Smooth muscle cell (in vitro differentiated cells): ENCODE measurements at regions not wholly inside any gene's neighbourhood (a gene's known extent, or its start where the extent isn't known, plus 50 kb on each side); places are given as distances from the start of the nearest gene placed in this dataset.

Source experiments
- DNase-seq: peaks from one replicate; lab custom pipeline; 2025; ENCODE audit not compliant: unreplicated experiment; lab: John Stamatoyannopoulos, UW
- H2AFZ ChIP-seq: fragments of 200-600 bp; sonication (generic); 2 replicates; pipeline ENCODE4 v1.6.0; 2016; ENCODE audit warnings: antibody characterized with exemption, low read depth, mild to moderate bottlenecking
- H3F3A ChIP-seq: fragments of 200-600 bp; sonication (generic); 2 replicates; pipeline ENCODE4 v1.6.0; 2017; ENCODE audit warnings: antibody characterized with exemption, low read depth
- H3K27ac ChIP-seq: fragments of 200-600 bp; sonication (generic); 2 replicates; pipeline ENCODE4 v1.5.1; 2016; ENCODE audit warnings: low read depth, mild to moderate bottlenecking
- H3K27me3 ChIP-seq: fragments of 200-600 bp; sonication (generic); 2 replicates; pipeline ENCODE4 v1.6.1; 2016; ENCODE audit warnings: low read depth, mild to moderate bottlenecking
- H3K36me3 ChIP-seq: fragments of 200-600 bp; sonication (generic); 2 replicates; pipeline ENCODE4 v1.5.1; 2016; ENCODE audit warnings: low read depth
- H3K4me1 ChIP-seq: fragments of 200-600 bp; sonication (generic); 2 replicates; pipeline ENCODE4 v1.5.1; 2016; ENCODE audit warnings: low read depth
- H3K4me2 ChIP-seq: fragments of 200-600 bp; sonication (generic); 2 replicates; pipeline ENCODE4 v1.6.0; 2016; ENCODE audit warnings: mild to moderate bottlenecking
- H3K4me3 ChIP-seq: fragments of 200-600 bp; sonication (generic); 2 replicates; pipeline ENCODE4 v1.5.1; 2016; ENCODE audit warnings: mild to moderate bottlenecking
- H3K79me2 ChIP-seq: fragments of 200-600 bp; sonication (generic); 2 replicates; pipeline ENCODE4 v1.6.0; 2016; ENCODE audit warnings: low read depth, mild to moderate bottlenecking
- H3K9ac ChIP-seq: fragments of 200-600 bp; sonication (generic); 2 replicates; pipeline ENCODE4 v1.6.0; 2016; ENCODE audit warnings: low read depth
- H3K9me3 ChIP-seq: fragments of 200-600 bp; sonication (generic); replicated peaks from 2 replicates; pipeline ENCODE4 v1.5.1; 2016; ENCODE audit warnings: low read depth
- H4K20me1 ChIP-seq: fragments of 200-600 bp; sonication (generic); 2 replicates; pipeline ENCODE4 v1.6.0; 2016; ENCODE audit warnings: low read depth
- WGBS: methylation state at CpG from one replicate; pipeline ENCODE4 v1.1.7; 2016; ENCODE audit warnings: low lambda C conversion rate; 5-methylcytosine and 5-hydroxymethylcytosine counted together
- TF ChIP-seq, protein P1 (sequence below): fragments of 200-600 bp; sonication (generic); IDR thresholded peaks from 2 replicates; pipeline ENCODE4 v1.5.1; 2017; ENCODE audit warnings: borderline replicate concordance, mild to moderate bottlenecking, antibody characterized with exemption; ENCODE audit not compliant: insufficient read depth, poor library complexity, severe bottlenecking

DNA sequence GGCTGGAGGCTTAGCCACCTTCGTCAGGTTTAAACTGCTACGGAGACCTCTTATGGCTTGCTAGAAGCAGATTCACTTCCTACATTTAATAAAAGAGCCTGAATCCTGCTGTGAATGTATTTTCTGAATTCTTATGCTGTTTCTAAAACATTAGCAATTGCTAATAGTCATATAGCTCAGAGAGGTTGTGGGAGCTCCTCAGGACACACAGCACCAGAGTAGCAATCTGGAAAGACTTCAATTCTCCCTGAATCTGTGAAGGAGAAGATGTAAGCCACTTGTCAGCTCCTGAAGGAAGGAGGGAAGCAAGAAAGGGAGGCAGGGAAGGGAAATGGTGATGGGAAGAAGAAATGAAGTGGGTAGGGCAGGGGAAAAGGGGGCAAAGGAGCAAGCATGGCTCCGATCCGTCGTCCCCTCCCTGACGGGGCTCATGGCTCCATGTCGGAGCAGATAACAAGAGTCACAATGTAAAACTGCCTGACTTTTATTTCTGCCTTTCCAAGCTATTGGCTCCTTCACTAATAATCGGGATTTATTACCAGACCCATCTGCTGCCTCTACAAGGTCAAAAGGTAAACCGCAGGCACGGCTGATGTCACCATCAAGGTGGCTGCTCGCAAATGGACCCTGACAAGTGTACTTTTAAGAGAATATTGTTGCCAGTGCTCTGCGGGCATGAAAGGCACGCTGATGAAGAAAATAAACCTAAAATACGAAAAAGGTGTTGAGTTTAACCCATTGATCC, 656.0 kb upstream of the SALL3 start:
- TF ChIP-seq, protein P1, sequence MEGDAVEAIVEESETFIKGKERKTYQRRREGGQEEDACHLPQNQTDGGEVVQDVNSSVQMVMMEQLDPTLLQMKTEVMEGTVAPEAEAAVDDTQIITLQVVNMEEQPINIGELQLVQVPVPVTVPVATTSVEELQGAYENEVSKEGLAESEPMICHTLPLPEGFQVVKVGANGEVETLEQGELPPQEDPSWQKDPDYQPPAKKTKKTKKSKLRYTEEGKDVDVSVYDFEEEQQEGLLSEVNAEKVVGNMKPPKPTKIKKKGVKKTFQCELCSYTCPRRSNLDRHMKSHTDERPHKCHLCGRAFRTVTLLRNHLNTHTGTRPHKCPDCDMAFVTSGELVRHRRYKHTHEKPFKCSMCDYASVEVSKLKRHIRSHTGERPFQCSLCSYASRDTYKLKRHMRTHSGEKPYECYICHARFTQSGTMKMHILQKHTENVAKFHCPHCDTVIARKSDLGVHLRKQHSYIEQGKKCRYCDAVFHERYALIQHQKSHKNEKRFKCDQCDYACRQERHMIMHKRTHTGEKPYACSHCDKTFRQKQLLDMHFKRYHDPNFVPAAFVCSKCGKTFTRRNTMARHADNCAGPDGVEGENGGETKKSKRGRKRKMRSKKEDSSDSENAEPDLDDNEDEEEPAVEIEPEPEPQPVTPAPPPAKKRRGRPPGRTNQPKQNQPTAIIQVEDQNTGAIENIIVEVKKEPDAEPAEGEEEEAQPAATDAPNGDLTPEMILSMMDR: no peak
- Histone ChIP-seq H3F3A (no peaks in the 10 kb centered on the region), H3K36me3 (no peaks in the 10 kb centered on the region), H3K4me2 (no peak overlapping the region), H3K27me3 (no peaks in the 10 kb centered on the region), H4K20me1 (no peaks in the 10 kb centered on the region), H3K79me2 (no peaks in the 10 kb centered on the region), H3K9me3 (no peaks in the 10 kb centered on the region), H3K4me1 (no peaks in the 10 kb centered on the region), H3K9ac (no peak overlapping the region), H2AFZ (no peak overlapping the region), H3K4me3 (no peak overlapping the region), H3K27ac (no peak overlapping the region)
- WGBS: 88% methylated on average over 14 of the region's 14 CpGs
- DNase-seq: no peak

DNA sequence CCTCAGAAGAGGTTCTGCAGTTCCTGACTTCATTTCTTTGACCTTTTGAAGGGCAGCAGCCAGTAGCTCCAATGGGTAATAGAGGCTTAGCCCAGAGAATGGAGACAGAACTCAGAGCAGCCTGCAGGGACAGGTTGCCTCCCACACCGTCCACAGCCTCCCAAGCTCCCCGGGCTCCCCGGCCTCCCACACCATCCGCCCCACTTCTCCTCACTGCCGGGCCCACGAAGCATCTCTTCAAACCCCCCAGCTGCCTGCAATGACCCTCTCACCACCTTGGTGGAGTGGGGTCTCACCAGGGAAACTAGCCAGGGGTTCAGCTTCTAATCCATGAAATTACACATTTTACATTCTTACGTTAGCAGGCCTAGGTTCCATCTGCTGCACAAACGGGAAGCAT, 652.0 kb upstream of the SALL3 start:
- Histone ChIP-seq H3F3A (no peaks in the 10 kb centered on the region), H2AFZ (no peak overlapping the region), H4K20me1 (no peaks in the 10 kb centered on the region), H3K4me3 (no peak overlapping the region), H3K4me1 (no peaks in the 10 kb centered on the region), H3K9ac (no peak overlapping the region), H3K4me2 (no peak overlapping the region), H3K36me3 (no peaks in the 10 kb centered on the region), H3K27ac (no peak overlapping the region), H3K9me3 (no peaks in the 10 kb centered on the region), H3K79me2 (no peaks in the 10 kb centered on the region), H3K27me3 (peaks cover 2% of the 10 kb centered on the region)
- TF ChIP-seq, protein P1: no peak
- 92% methylated on average over 6 of the region's 8 CpGs for WGBS
- DNase-seq: no peak

DNA sequence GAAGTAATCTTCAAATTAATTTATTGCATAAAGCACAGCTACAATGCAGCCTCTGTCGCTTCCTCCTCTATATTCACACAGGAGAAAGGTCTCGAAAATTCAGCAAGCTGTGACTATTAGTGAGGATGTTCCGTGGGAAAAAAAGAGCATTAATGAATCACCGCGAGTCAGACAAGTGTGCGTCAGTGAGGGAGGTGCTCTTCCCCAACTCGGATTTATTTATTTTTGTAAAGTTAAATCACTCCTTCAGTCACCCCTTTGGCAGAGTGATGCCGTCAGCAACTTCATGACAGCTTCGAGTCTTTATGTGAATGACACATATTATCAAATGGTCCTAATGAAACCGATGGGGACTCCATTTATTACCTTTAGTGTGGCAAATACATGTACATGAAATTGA, 648.9 kb upstream of the SALL3 start:
- H3K27ac ChIP-seq: no peak overlapping the region
- TF ChIP-seq, protein P1: no peak
- H3K79me2 ChIP-seq: no peaks in the 10 kb centered on the region
- H2AFZ ChIP-seq: no peak overlapping the region
- no peaks in the 10 kb centered on the region for H3K9me3 ChIP-seq
- H4K20me1 ChIP-seq: no peaks in the 10 kb centered on the region
- H3F3A ChIP-seq: no peaks in the 10 kb centered on the region
- no peak for DNase-seq
- peaks cover 2% of the 10 kb centered on the region for H3K27me3 ChIP-seq
- no peak overlapping the region for H3K4me2 ChIP-seq
- H3K4me1 ChIP-seq: no peaks in the 10 kb centered on the region
- no peak overlapping the region for H3K9ac ChIP-seq
- H3K36me3 ChIP-seq: no peaks in the 10 kb centered on the region
- H3K4me3 ChIP-seq: no peak overlapping the region
- 78% methylated on average over 10 of the region's 10 CpGs for WGBS

DNA sequence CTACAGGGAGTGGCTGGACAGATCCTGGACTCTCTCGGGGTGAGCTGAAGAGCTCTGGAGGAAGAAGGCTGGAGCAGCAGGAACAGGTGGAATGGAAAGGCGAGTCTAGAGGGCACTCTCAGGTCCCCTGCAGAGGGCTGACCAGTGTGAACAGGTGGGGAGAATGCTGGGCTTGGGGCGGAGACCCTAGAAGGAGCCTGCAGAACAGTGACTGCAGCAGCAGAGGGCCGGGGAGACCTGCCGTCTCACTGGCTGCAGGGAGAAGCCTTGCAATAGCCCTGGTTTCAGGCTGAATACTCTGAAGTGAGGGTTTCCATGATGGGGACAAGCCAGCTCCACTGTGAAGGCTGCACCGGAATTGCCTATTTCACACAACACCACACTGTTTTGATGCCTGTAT, 626.7 kb upstream of the SALL3 start:
- DNase-seq: no peak
- Histone ChIP-seq H3K4me1 (no peaks in the 10 kb centered on the region), H3K9me3 (no peaks in the 10 kb centered on the region), H3K9ac (no peak overlapping the region), H3K27ac (no peak overlapping the region), H3K79me2 (no peaks in the 10 kb centered on the region), H3F3A (no peaks in the 10 kb centered on the region), H3K4me3 (no peak overlapping the region), H3K27me3 (no peaks in the 10 kb centered on the region), H2AFZ (no peak overlapping the region), H3K4me2 (no peak overlapping the region), H3K36me3 (no peaks in the 10 kb centered on the region), H4K20me1 (no peaks in the 10 kb centered on the region)
- 69% methylated on average over 6 of the region's 6 CpGs for WGBS
- TF ChIP-seq, protein P1: no peak
